GM12874 (cell line): ENCODE measurements at regions not wholly inside any gene's neighbourhood (a gene's known extent, or its start where the extent isn't known, plus 50 kb on each side); places are given as distances from the start of the nearest gene placed in this dataset.

Source experiments
- CTCF ChIP-seq: IDR thresholded peaks from 2 replicates; pipeline ENCODE4 v1.5.1; 2011; ENCODE audit warnings: low read depth, mild to moderate bottlenecking, control low read depth, low read length, moderate library complexity; ENCODE audit not compliant: insufficient read depth

- no peak for TF ChIP-seq CTCF
Observed at GRCh38 chr2:37788602-37789209, 117.3 kb upstream of the CDC42EP3 start.

- TF ChIP-seq CTCF = no peak
Observed at GRCh38 chr2:37790019-37790418, 118.6 kb upstream of the CDC42EP3 start.

GRCh38 chr2:37790462-37790861 lies 119.0 kb upstream of the CDC42EP3 start:
- no peak for TF ChIP-seq CTCF

- TF ChIP-seq CTCF = no peak
Observed at GRCh38 chr2:37792366-37792765, 120.9 kb upstream of the CDC42EP3 start.

- no peak for TF ChIP-seq CTCF
Observed at GRCh38 chr2:37793004-37793403, 121.6 kb upstream of the CDC42EP3 start.

GRCh38 chr2:37794717-37795116 lies 123.3 kb upstream of the CDC42EP3 start:
- TF ChIP-seq CTCF = no peak

GRCh38 chr2:37795456-37795855 lies 124.0 kb upstream of the CDC42EP3 start:
- no peak for TF ChIP-seq CTCF
